GM18526 (cell line): ENCODE measurements at regions not wholly inside any gene's neighbourhood (a gene's known extent, or its start where the extent isn't known, plus 50 kb on each side); places are given as distances from the start of the nearest gene placed in this dataset.

Experiments
- POLR2A ChIP-seq: IDR thresholded peaks from 3 replicates; pipeline ENCODE4 v1.6.1; 2011; ENCODE audit not compliant: insufficient read length; ENCODE audit errors: extremely low read depth

DNA sequence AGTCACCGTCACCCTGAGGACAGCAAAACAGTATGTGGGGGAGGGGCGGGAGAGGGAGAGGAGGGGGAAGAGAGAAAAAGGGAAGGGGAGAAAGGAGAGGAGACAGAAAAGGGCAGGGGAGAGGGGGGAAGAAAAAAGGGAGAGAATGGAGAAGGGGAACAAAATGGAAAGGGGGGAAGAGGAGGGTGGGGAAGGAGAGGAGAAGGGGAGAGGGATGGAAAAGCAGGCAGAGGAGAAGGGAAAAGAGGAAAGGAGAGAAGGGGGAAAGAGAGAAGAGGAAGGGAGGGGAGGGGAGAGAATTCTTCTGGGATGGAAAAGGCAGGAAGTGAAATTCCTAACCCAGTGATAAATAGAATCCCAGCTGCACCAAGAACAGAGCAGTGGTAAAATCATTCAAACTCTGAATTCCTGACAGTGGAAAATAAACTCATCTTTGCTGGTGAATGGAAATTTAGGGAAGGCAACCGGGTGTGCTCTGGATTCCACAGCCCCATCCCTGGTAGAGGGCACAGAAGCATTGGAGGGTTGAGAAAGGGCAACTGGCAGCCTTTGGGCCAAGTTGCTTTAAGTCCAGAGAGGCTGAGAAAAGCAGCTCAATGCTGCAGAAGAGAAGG lies 244.2 kb downstream of the BCOR start:
- no peak for TF ChIP-seq POLR2A

DNA sequence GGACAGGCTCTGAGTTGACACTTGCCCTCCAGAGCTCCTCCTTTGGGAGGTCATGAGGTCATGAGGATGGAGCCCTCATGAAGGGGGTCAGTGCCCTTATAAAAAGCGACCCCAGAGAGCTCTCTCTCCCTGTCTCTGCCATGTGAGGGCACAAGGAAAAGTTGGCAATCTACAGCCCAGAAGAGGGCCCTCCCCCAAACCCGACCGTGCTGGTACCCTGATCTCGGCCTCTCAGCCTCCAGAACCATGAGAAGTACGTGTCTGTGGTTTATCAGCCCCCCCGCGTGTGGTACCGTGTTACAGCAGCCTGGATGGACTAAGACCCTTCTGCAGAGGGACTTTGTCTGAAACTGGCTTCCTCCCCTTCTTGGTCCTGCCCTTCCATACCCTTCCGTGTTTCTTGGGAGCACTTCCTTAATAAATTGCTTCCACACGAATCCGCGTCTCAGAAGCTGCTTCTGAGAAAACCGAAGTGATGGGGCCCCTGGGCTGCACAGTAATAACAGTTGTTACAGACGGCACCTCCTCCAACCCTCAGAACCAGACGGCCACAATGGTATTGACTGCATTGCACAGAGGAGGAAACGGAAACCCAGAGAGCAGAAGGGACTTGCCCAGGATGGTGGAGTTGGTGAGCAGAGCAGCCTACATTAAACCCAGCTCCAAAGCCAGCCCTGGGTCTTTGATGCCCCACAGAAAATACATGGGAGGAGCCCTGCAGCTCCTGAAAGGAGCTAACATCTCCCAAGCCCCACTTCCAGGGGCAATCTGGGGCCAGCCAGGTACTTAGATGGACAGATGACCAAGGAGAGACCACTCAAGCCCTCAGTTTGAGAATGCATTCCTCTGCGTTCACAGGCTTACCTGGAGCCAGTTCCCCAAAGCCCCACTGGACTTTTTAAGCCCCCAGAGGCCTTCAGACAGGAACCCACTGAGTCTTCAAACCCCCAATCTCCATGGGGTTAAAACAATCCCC lies 242.7 kb downstream of the BCOR start:
- TF ChIP-seq POLR2A = peak; percentile 60

DNA sequence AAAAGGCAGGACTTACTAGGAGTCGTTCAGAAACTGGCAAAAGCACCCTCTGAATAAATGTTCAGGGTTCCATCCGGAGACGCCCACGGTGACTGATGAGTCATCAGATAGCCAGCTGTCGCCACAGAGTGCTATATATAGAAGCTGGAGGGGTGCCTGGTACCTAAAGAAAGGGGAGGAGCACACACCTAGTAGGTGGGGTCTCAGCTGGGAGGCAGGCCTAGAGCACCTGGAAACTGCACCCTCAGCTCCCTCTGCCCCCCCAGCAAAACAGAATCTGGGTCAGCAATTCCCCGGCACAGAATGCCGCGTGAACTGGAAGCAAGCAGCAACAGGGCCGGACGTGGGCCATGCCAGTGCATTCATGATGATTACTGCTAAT lies 242.0 kb downstream of the BCOR start:
- TF ChIP-seq POLR2A = no peak

DNA sequence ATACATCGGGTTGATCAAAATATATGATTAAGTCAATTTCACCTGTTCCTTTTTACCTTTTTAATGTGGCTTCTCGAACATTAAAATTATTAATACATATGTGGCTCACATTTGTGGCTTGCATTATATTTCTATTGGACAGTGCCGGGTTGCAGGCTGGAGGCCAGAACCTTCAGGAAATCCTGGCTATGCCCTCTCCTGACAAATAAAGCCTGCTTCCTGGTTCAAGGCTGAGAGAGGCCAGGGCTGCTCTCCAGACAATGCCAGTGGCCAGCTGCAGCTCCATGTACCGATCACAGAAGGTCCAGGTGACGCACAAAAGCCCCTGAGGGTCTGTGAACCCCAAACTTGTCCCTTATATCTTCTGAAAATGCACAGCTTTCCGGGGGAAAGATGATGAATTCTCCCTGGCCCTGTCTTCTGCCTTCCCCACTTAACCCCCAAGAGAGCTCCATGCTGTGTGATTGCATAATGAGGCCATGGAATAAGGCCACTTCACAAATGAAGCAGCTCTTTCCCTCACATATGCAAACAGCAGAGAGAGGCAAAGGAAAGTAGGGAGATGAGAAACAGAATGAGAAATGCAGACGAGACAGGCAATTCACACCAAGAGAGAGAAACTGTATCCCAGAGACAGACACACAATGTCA lies 241.2 kb downstream of the BCOR start:
- no peak for TF ChIP-seq POLR2A

DNA sequence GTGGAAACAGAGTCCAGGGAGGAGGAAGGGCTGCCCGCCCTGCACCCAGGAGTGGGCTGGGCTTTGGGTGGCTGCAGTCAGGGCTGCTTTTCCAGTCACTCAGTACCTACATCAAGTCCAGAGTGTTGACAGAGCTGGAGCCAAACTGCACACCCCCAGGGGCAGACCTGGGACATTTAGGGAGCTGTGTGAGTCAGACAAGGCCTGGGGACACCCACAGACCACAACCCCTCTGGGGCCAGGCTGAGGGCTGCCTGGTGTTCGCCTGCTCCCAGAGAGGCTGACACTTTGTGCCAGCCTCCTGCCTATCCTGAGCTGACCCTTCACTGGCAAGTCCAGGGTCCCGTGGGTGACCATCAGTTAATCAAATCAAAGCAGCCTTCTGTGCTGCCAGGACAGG lies 240.0 kb downstream of the BCOR start:
- no peak for TF ChIP-seq POLR2A

DNA sequence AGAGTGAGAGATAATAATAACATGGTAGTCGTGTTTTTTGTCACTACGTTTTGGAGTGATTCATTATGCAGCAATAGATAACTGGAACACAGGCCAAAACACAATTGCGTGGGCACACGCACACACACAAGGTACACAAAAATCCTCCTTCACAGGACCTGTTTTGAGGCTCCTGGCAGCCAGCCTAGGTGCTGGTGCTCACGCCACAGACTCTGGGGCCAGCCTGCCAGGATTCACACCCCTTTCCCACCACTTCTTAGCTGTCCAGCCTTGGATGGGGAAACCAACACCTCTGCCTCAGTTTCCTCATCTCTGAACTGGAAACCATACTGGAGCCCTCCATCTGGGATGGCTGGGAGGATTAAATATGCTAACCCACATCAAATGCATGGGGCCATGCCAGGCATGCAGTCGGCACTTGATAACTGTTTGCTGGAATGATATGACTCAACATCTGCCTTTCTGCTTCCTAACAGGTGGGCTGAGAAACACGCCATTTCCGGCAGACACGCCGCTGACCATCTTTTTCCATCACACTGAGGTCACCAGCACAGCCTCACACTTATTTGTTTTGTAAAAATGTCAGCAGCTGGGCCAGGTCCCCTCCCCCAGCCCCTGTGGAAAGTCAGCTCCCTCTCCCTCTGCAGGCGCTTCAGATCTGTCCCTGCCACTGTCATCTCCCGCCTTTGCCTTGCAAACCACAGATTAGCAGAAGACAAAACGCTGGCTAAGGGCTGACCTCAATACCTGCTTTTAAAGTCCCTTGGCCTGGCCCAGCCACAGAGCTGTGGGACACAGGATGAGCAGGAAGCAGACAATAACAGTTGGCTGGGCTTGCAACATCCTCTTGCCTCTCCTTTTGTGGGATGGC lies 237.5 kb downstream of the BCOR start:
- peak; percentile 6 for TF ChIP-seq POLR2A

DNA sequence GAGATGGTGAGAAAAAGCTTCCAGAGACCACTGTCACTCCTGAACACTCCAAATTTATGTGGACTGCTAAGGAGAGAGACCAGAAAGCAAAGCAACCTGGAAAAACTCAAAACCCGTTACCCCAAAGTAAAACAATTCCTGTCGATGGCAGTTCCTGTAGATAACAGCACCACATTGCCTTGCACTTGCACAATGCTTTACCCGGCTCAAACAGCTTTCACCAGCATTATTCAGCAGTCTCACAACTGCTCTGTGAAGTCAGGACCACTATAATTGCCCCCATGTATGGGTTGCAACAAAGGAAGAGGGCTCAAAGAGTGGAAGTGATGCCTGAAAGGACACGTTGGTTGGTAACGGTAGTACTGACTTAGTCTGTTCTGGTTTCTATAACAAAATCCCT lies 234.8 kb downstream of the BCOR start:
- TF ChIP-seq POLR2A = no peak

DNA sequence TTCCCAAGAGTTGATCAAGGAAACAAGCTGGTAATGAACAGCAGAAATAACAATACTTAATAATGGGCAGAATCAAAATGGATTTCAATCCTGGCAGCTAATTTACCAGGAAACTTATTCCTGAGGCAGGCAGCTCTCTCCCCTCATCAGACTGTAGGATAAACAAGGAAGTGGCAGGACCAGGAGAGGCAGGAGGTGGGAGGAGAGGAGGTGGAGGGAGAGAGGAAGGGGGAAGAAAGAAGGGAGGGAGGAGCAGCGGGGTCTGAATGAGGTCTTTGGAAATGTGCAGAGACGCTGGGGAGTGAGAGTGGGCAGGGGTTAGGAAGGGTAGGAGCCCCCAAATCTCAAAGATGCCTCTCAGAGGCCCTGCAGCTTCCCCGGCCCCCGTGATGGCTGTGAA lies 231.5 kb downstream of the BCOR start:
- no peak for TF ChIP-seq POLR2A

DNA sequence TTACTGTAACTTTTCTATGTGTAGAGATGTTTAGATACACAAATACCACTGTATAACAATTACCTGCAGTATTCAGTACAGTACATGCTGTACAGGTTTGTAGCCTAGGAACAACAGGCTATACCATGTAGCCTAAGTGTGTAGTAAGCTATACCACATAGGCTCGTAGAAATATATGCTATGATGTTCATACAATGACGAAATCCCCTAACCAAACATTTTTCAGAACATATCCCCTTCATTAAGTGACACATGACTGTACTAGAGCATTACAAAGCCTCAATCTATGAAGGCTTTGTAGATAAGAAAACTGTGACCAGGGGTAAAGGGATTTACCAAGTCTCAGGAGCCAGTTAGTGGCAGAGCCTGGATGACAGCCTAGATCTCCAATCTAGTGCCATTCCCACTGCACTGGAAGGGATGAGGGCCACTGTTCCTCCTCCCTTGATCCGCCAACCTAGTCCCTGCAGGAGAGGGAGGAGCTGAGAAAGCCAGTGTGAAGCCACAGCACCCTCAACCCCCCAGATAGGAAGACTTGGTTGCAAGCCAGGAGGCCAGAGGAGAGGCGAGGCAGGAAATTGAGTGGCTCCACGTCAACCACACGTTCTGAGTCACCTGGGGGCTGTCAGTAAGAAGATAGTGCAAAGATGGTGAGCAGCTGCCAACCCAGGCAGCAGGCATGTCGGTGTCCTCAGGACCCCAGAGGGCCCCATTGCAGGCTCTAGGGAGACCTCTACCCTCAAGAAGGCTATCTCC lies 227.7 kb downstream of the BCOR start:
- no peak for TF ChIP-seq POLR2A

DNA sequence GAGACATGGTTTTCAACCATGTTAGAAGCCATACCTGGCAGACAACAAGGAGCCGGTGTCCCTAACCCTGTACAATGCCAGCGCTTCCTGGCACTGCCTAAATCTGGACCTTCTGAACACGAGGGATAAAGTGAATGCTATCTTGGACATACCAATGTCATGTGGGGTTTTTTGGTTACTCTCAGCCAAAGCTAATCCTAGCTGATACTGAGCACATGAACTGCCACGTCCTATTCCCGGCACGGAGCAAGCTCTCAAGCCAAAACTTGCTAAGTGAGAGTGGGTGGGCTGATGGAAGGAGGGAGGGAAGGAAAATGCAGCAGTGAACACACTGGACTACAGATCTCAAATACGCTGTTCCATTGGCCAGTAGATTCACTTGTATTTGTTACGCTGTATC lies 226.1 kb downstream of the BCOR start:
- TF ChIP-seq POLR2A = no peak

DNA sequence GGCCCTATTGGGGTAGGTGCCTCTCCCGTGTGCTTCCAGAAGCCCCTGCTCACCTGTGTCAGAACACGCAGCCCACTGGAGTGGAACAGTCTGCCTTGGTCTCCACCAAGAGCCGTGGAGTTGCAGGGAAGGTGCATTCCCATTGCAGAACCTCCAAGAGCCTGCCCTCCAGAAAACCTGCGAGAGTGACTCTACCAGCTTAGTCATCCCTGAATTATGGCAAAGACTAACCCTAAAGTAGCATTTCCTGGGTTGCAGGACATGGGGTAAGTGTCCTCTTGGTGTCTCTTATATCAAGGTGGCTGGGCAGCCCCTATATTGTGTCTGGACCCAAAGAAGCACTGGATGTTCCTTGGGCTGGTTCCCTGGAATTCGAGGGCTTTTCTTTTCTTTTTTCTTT lies 224.6 kb downstream of the BCOR start:
- TF ChIP-seq POLR2A = no peak

DNA sequence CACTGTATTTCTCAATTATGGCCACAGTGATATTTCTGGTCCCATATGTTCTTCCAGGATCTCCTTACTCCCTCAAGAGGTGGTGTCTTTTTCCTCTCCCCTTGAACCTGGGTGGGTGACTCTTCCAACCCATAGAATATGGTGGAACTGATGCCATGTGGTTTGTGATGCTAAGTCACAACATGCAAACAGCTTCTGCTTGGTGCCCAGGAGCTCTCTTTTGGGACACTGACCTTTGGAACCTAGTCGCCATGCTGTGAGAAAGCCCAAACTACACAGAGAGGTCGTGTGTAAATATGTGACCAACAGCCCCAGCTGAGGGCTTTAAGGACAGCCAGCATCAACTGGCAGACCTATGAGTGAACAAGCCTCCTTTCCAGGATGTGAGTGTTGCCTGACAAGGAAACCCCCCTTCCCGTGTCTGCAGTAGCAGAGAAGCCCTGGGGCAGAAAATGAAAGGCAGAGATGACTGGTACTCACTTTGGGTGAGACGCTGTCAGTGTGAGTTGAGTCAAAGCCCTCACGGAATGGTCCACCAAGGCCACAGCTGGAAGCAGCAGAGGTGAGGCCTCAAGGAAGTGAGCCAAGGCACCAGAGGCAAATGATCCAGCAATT lies 223.4 kb downstream of the BCOR start:
- TF ChIP-seq POLR2A = peak; percentile 15

DNA sequence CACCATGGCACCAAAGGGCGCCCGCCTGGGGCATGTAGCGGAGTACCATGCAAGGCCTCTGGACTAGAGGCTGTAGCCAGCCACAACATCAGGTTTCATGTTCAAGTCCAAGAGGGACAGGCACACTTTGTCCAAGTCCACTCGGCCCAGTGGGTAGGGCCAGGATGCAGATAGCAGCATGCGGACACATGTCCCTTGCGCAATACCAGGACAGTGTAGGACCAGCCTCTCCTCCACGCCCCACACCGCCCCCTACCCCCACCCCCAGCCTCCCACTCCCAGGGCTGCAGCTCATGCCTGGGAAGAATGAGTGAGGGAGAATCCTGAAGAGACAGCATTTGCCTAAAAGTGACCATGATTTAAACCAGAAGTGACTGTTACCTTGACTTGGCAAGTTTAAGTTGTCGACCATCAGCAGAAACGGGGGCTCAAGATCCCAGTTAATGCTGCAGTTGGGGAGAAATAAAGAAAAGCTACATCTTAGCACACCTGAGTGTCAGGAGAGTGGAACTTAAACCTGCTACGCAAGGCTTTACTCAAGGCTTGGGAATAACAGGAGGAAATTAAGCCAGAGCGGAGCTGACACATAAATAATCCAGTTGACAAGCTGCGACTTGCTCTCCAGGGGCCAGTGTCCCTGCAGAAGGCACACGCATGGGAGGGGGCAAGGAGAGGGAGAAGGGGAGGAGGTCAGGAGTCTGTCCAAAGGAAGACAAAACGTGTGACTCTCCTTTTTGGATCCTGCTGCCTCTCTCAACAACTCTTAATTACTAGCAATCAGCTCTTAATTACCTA lies 221.7 kb downstream of the BCOR start:
- no peak for TF ChIP-seq POLR2A
